ENCODE measurements at regions not wholly inside any gene's neighbourhood (a gene's known extent, or its start where the extent isn't known, plus 50 kb on each side); places are given as distances from the start of the nearest gene placed in this dataset.

DNA sequence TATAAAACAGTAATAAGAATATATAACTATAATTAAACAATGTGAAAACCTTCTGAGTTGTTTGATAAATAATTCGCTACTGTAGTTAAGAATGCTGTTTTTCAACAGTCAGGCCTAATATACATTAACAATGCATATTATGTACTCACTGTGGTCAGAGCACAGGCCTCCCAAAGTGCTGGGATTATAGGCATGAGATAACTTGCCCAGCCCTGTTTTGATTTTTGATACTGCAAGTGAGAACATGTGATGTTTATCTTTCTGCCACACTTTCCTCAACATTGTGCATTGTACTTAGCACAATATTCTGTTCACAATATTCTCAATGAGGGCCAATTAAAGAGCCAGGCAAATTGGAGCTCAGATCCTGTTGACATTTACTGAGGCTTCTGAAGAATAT, 274.5 kb upstream of the RARB start (continued):
- TF ChIP-seq, protein P1, sequence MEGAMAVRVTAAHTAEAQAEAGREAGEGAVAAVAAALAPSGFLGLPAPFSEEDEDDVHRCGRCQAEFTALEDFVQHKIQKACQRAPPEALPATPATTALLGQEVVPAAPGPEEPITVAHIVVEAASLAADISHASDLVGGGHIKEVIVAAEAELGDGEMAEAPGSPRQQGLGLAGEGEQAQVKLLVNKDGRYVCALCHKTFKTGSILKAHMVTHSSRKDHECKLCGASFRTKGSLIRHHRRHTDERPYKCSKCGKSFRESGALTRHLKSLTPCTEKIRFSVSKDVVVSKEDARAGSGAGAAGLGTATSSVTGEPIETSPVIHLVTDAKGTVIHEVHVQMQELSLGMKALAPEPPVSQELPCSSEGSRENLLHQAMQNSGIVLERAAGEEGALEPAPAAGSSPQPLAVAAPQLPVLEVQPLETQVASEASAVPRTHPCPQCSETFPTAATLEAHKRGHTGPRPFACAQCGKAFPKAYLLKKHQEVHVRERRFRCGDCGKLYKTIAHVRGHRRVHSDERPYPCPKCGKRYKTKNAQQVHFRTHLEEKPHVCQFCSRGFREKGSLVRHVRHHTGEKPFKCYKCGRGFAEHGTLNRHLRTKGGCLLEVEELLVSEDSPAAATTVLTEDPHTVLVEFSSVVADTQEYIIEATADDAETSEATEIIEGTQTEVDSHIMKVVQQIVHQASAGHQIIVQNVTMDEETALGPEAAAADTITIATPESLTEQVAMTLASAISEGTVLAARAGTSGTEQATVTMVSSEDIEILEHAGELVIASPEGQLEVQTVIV (IDR thresholded peaks at IDR 0.05; ENCODE audit: borderline replicate concordance, partially characterized antibody) = no peak
- no peak for TF ChIP-seq KLF5 (IDR thresholded peaks at IDR 0.05; ENCODE audit: partially characterized antibody)

DNA sequence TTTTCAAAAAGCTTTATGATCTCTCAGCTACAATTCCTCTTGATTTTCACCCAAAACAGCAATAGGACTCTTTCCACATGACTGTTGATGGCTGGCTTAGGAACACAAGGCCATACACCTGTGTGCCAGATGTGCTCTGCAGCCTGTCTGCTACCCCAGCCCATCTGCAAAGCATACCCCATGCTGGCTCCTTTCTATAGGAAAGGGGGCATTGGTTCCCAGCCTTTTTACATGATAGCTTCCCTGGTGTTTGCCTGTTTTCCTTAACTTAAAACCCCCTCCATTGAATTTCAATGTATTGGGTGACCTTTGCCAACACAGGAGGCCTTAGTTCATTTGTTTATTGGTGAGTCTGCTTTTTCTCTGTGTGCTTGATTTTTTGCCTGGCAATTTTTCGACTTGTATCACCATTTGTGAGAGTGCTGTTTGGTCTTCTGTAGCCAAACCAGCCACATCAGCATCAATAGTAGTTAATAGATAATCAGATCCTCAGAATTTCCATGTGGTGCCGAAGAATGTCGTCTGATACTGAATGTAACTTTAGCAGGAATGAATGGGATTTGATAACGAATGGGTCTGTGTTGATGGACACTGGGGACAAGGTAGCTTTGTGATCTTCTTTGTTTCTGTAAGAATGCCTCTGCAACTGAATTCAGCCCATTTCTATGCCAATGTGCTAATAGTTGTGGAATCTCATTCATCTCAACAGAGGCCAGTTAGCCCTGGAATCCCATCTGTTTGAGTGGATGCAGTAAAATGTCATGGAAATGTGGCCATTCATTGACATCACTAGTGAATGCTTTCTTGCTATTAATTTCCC, 272.2 kb upstream of the RARB start:
- Histone ChIP-seq H3K4me3 (no peak overlapping the region), H2AFZ (ENCODE audit: control insufficient read depth, low read depth, low read length) (no peak overlapping the region), H3K4me1 (ENCODE audit: control insufficient read depth, insufficient read depth, low read length) (no peaks in the 10 kb centered on the region), H3K36me3 (ENCODE audit: control insufficient read depth in 2 of 2, insufficient read depth in 2 of 2, low read length in 1 of 2) (no peaks in the 10 kb centered on the region), H3K27me3 (replicated peaks in 1 of 2; ENCODE audit: control insufficient read depth in 2 of 2, insufficient read depth in 2 of 2, low read length in 1 of 2) (no peaks in the 10 kb centered on the region), H3K9ac (ENCODE audit: control insufficient read depth, insufficient read depth, low read length) (no peak overlapping the region), H4K20me1 (ENCODE audit: control insufficient read depth, insufficient read depth) (no peaks in the 10 kb centered on the region), H3K79me2 (ENCODE audit: control insufficient read depth, insufficient read depth, low read length) (no peaks in the 10 kb centered on the region), H3K9me3 (replicated peaks; ENCODE audit: control insufficient read depth, insufficient read depth, low read length) (no peaks in the 10 kb centered on the region), H3K27ac (ENCODE audit: control insufficient read depth, insufficient read depth) (no peak overlapping the region), H3K4me2 (ENCODE audit: control insufficient read depth, insufficient read depth) (no peak overlapping the region)
- POLR2A ChIA-PET = no interaction called here
- RAD21 ChIA-PET (ENCODE audit: unreplicated experiment) = no interaction called here
- no TSS peak for BruUV-seq (replicated peaks)
- SMC1A ChIA-PET (ENCODE audit: uncharacterized antibody, unreplicated experiment) = no interaction called here
- FAIRE-seq (no peak), DNase-seq (ENCODE audit: low read depth, low spot score) (no peak), ATAC-seq (no peak)
- CTCF ChIA-PET = no interaction called here
- in situ Hi-C loops (cut with MboI) (no loop called here), intact Hi-C loops (cut with micrococcal nuclease; ENCODE audit: unreplicated experiment) (no loop called here)
- 29% methylated on average over 4 of the region's 4 CpGs for WGBS (ENCODE audit: insufficient coverage, insufficient replicate concordance, low lambda C conversion rate, missing lambda C conversion rate)
- TF ChIP-seq RB1 (IDR thresholded peaks at IDR 0.05; ENCODE audit: borderline replicate concordance) (no peak), JUNB (IDR thresholded peaks at IDR 0.05) (no peak), BCL11A (IDR thresholded peaks at IDR 0.05; ENCODE audit: low read depth, low read length) (no peak), NFYB (IDR thresholded peaks at IDR 0.05; ENCODE audit: insufficient read depth, low read depth, low read length) (no peak), ZSCAN29 (IDR thresholded peaks at IDR 0.05) (no peak), CREM (IDR thresholded peaks at IDR 0.05; ENCODE audit: low read depth) (no peak), TCF12 (IDR thresholded peaks at IDR 0.05; ENCODE audit: low read depth, low read length) (no peak), KDM1A (IDR thresholded peaks at IDR 0.05; ENCODE audit: borderline replicate concordance) (no peak), SIX5 (IDR thresholded peaks at IDR 0.05; ENCODE audit: low read depth, low read length, severe bottlenecking) (no peak), MYB (IDR thresholded peaks at IDR 0.05; ENCODE audit: borderline replicate concordance, low read depth, low read length) (no peak)
- TF ChIP-seq, protein P2, sequence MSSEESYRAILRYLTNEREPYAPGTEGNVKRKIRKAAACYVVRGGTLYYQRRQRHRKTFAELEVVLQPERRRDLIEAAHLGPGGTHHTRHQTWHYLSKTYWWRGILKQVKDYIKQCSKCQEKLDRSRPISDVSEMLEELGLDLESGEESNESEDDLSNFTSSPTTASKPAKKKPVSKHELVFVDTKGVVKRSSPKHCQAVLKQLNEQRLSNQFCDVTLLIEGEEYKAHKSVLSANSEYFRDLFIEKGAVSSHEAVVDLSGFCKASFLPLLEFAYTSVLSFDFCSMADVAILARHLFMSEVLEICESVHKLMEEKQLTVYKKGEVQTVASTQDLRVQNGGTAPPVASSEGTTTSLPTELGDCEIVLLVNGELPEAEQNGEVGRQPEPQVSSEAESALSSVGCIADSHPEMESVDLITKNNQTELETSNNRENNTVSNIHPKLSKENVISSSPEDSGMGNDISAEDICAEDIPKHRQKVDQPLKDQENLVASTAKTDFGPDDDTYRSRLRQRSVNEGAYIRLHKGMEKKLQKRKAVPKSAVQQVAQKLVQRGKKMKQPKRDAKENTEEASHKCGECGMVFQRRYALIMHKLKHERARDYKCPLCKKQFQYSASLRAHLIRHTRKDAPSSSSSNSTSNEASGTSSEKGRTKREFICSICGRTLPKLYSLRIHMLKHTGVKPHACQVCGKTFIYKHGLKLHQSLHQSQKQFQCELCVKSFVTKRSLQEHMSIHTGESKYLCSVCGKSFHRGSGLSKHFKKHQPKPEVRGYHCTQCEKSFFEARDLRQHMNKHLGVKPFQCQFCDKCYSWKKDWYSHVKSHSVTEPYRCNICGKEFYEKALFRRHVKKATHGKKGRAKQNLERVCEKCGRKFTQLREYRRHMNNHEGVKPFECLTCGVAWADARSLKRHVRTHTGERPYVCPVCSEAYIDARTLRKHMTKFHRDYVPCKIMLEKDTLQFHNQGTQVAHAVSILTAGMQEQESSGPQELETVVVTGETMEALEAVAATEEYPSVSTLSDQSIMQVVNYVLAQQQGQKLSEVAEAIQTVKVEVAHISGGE (CRISPR knock-in tag; IDR thresholded peaks at IDR 0.05) = no peak
- TF ChIP-seq, protein P3, sequence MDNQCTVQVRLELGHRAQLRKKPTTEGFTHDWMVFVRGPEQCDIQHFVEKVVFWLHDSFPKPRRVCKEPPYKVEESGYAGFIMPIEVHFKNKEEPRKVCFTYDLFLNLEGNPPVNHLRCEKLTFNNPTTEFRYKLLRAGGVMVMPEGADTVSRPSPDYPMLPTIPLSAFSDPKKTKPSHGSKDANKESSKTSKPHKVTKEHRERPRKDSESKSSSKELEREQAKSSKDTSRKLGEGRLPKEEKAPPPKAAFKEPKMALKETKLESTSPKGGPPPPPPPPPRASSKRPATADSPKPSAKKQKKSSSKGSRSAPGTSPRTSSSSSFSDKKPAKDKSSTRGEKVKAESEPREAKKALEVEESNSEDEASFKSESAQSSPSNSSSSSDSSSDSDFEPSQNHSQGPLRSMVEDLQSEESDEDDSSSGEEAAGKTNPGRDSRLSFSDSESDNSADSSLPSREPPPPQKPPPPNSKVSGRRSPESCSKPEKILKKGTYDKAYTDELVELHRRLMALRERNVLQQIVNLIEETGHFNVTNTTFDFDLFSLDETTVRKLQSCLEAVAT (IDR thresholded peaks at IDR 0.05) = no peak

Measured in GM12878 (cell line).